ENCODE measurements at regions not wholly inside any gene's neighbourhood (a gene's known extent, or its start where the extent isn't known, plus 50 kb on each side); places are given as distances from the start of the nearest gene placed in this dataset.

DNA sequence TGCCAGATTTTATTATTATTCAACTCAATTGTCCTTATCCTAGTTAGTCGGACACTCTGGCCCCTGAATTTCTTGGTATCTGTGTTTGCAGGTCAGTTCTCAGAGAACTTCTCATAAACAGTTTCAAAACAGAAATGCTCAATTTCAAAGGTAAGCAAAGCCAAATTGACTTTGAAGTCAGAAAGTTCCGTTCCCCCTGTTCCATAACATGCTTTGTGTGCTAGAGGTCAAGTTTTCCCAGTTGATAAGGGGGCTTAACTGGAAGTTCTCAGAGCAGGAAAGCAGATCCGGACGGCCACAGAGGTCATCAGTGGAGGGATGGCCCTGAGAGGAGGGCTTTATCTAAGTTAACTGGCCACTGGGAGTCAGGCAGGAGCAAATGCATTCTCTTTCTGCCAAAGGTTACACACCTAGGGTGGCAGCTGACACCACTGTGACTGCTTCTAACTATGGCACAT lies 417.2 kb downstream of the COG6 start:
- TF ChIP-seq, protein P1, sequence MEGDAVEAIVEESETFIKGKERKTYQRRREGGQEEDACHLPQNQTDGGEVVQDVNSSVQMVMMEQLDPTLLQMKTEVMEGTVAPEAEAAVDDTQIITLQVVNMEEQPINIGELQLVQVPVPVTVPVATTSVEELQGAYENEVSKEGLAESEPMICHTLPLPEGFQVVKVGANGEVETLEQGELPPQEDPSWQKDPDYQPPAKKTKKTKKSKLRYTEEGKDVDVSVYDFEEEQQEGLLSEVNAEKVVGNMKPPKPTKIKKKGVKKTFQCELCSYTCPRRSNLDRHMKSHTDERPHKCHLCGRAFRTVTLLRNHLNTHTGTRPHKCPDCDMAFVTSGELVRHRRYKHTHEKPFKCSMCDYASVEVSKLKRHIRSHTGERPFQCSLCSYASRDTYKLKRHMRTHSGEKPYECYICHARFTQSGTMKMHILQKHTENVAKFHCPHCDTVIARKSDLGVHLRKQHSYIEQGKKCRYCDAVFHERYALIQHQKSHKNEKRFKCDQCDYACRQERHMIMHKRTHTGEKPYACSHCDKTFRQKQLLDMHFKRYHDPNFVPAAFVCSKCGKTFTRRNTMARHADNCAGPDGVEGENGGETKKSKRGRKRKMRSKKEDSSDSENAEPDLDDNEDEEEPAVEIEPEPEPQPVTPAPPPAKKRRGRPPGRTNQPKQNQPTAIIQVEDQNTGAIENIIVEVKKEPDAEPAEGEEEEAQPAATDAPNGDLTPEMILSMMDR (IDR thresholded peaks at IDR 0.05), result no peak
- TF ChIP-seq POLR2A (IDR thresholded peaks at IDR 0.05), result no peak
